SK-N-SH treated with all-trans-retinoic acid at 6 μM for 48 hours (cell line): ENCODE measurements at regions not wholly inside any gene's neighbourhood (a gene's known extent, or its start where the extent isn't known, plus 50 kb on each side); places are given as distances from the start of the nearest gene placed in this dataset.

Experiments
- ATAC-seq: fragments of 200-7000 bp; cut with Tn5 transposase; 3 replicates; pipeline ENCODE4 v1.9.1; 2020; ENCODE audit warnings: mild to moderate bottlenecking, moderate library complexity
- ARNTL ChIP-seq: fragments of 450-650 bp; formaldehyde crosslinking; IDR thresholded peaks from 2 replicates; pipeline ENCODE4 v1.5.0; 2020; ENCODE audit warnings: low read depth, mild to moderate bottlenecking, moderate library complexity, borderline replicate concordance
- BACH2 ChIP-seq: fragments of 250-450 bp; sonication (Bioruptor Pico); IDR thresholded peaks from 2 replicates; pipeline ENCODE4 v1.9.0; 2021; ENCODE audit warnings: mild to moderate bottlenecking, borderline replicate concordance
- CSDC2 ChIP-seq: fragments of 250-450 bp; sonication (Bioruptor Pico); IDR thresholded peaks from 2 replicates; pipeline ENCODE4 v1.5.0; 2020; ENCODE audit warnings: mild to moderate bottlenecking, moderate library complexity
- ESRRG ChIP-seq: fragments of 250-450 bp; sonication (Bioruptor Pico); IDR thresholded peaks from 2 replicates; pipeline ENCODE4 v1.6.1; 2021; ENCODE audit warnings: mild to moderate bottlenecking
- GLIS3 ChIP-seq: fragments of 250-450 bp; sonication (Bioruptor Pico); IDR thresholded peaks from 2 replicates; pipeline ENCODE4 v1.5.0; 2020; ENCODE audit warnings: mild to moderate bottlenecking, moderate library complexity
- OSR1 ChIP-seq: fragments of 250-450 bp; sonication (Bioruptor Pico); IDR thresholded peaks from 2 replicates; pipeline ENCODE4 v1.8.0; 2022; ENCODE audit warnings: moderate library complexity, mild to moderate bottlenecking, inconsistent platforms
- PPARA ChIP-seq: fragments of 250-450 bp; sonication (Bioruptor Pico); IDR thresholded peaks from 2 replicates; pipeline ENCODE4 v1.5.0; 2020; ENCODE audit warnings: mild to moderate bottlenecking, borderline replicate concordance
- RARB ChIP-seq: fragments of 250-450 bp; sonication (Bioruptor Pico); IDR thresholded peaks from 2 replicates; pipeline ENCODE4 v1.8.0; 2021; ENCODE audit warnings: mild to moderate bottlenecking, moderate library complexity
- SNAI2 ChIP-seq: fragments of 250-450 bp; sonication (Bioruptor Pico); IDR thresholded peaks from 2 replicates; pipeline ENCODE4 v1.5.0; 2020; ENCODE audit warnings: mild to moderate bottlenecking, moderate library complexity
- TCF4 ChIP-seq: fragments of 250-450 bp; sonication (Bioruptor Pico); IDR thresholded peaks from 2 replicates; pipeline ENCODE4 v1.8.0; 2021; ENCODE audit warnings: mild to moderate bottlenecking, moderate library complexity, borderline replicate concordance
- TOX ChIP-seq: fragments of 250-450 bp; sonication (Bioruptor Pico); IDR thresholded peaks from 2 replicates; pipeline ENCODE4 v1.8.0; 2021; ENCODE audit warnings: mild to moderate bottlenecking, moderate library complexity, borderline replicate concordance
- ZC3H10 ChIP-seq: fragments of 250-450 bp; sonication (Bioruptor Pico); IDR thresholded peaks from 2 replicates; pipeline ENCODE4 v1.5.1; 2021; ENCODE audit warnings: mild to moderate bottlenecking, moderate library complexity
- ZFP3 ChIP-seq: fragments of 250-450 bp; sonication (Bioruptor Pico); IDR thresholded peaks from 2 replicates; pipeline ENCODE4 v1.5.0; 2020; ENCODE audit warnings: mild to moderate bottlenecking, moderate library complexity
- ZFP30 ChIP-seq: fragments of 450-650 bp; formaldehyde crosslinking; IDR thresholded peaks from 2 replicates; pipeline ENCODE4 v1.5.0; 2022; ENCODE audit warnings: mild to moderate bottlenecking, moderate library complexity
- ZNF565 ChIP-seq: fragments of 450-650 bp; formaldehyde crosslinking; conservative IDR thresholded peaks from 2 replicates; pipeline ENCODE4 v1.5.0; 2020; ENCODE audit warnings: low read depth, mild to moderate bottlenecking, moderate library complexity
- ZNF70 ChIP-seq: fragments of 450-650 bp; formaldehyde crosslinking; IDR thresholded peaks from 2 replicates; pipeline ENCODE4 v1.5.0; 2020; ENCODE audit warnings: mild to moderate bottlenecking, moderate library complexity
- ZNF8 ChIP-seq: fragments of 450-650 bp; formaldehyde crosslinking; IDR thresholded peaks from 2 replicates; pipeline ENCODE4 v1.5.0; 2020; ENCODE audit warnings: mild to moderate bottlenecking, moderate library complexity
- TF ChIP-seq, protein P1 (sequence below): fragments of 250-450 bp; sonication (Bioruptor Pico); IDR thresholded peaks from 2 replicates; pipeline ENCODE4 v1.8.0; 2020; ENCODE audit warnings: mild to moderate bottlenecking, moderate library complexity, borderline replicate concordance
- TF ChIP-seq, protein P2 (sequence below): fragments of 250-450 bp; sonication (Bioruptor Pico); IDR thresholded peaks from 2 replicates; pipeline ENCODE4 v1.8.0; 2021; ENCODE audit warnings: low read depth, mild to moderate bottlenecking, moderate library complexity, borderline replicate concordance
- TF ChIP-seq, protein P3 (sequence below): fragments of 250-450 bp; sonication (Bioruptor Pico); IDR thresholded peaks from 2 replicates; pipeline ENCODE4 v1.5.0; 2020; ENCODE audit warnings: mild to moderate bottlenecking, moderate library complexity
- TF ChIP-seq, protein P4 (sequence below): fragments of 250-450 bp; sonication (Bioruptor Pico); IDR thresholded peaks from 2 replicates; pipeline ENCODE4 v1.5.1; 2020; ENCODE audit warnings: low read depth, mild to moderate bottlenecking, moderate library complexity
- TF ChIP-seq, protein P5 (sequence below): fragments of 250-450 bp; sonication (Bioruptor Pico); IDR thresholded peaks from 2 replicates; pipeline ENCODE4 v1.5.1; 2021; ENCODE audit warnings: mild to moderate bottlenecking, moderate library complexity

DNA sequence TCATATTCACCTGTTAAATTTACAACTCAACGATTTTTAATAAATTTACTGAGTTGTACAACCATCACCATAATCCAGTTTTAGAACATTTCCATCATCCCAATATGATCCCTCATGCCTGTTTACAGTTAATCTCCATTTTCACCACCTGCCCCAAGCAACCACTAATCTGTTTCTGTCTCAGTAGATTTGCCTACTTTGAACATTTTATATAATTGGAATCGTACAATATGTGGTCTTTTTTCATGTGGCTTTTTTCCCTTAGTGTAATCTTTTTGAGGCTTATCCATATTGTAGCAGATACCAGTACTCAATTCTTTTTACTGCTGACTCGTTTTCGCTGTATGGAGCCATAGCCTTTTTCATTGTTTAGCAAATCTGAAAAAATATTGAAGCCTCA, 123.3 kb upstream of the STT3B start:
- ATAC-seq = no peak
- TF ChIP-seq ZNF565 (CRISPR knock-in tag) = no peak

DNA sequence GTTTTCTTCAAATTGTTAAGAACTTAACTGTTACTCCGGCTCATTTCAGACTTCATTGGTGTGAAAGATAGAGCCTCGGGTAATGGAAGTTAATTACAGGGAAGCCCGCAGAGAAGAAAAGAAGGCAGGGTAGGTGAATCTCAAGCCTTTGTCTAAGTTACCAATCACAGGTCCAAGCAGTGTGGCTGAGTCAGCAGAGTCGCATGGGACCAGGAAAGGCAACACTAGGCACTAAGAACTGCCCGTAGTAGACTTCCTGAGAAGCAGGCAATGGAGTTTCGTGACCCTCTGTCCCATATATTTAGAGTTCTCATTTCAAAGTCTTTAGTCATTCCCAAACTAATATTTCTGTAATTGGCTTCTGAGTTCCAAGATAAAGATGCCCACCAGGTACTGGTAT, 122.9 kb upstream of the STT3B start:
- ATAC-seq = no peak
- TF ChIP-seq OSR1 (CRISPR knock-in tag) = no peak
- TF ChIP-seq, all 23 proteins: peak for 0

DNA sequence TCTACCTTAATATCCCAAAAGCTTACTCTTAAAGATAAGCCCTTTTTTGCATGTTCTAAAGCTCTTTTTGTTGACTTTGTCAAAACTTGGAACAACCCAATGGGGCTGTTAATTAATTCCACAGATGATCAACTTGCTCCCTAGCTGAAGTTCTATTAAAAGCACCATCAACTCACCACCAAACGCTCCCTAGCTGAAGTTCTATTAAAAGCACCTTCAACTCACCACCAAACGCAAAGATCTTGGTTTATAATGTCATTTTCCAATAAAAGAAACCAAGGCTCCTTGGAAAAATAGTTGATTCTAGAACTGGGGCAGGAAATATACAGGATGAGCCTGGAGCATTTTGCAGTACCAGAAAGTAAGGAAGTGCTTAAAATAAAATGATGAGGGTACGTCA, 122.3 kb upstream of the STT3B start:
- no peak for ATAC-seq
- no peak for TF ChIP-seq CSDC2 (CRISPR knock-in tag)
- TF ChIP-seq OSR1 (CRISPR knock-in tag) = no peak
- no peak for TF ChIP-seq SNAI2 (CRISPR knock-in tag)
- TF ChIP-seq, protein P1, sequence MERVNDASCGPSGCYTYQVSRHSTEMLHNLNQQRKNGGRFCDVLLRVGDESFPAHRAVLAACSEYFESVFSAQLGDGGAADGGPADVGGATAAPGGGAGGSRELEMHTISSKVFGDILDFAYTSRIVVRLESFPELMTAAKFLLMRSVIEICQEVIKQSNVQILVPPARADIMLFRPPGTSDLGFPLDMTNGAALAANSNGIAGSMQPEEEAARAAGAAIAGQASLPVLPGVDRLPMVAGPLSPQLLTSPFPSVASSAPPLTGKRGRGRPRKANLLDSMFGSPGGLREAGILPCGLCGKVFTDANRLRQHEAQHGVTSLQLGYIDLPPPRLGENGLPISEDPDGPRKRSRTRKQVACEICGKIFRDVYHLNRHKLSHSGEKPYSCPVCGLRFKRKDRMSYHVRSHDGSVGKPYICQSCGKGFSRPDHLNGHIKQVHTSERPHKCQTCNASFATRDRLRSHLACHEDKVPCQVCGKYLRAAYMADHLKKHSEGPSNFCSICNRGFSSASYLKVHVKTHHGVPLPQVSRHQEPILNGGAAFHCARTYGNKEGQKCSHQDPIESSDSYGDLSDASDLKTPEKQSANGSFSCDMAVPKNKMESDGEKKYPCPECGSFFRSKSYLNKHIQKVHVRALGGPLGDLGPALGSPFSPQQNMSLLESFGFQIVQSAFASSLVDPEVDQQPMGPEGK = no peak
- TF ChIP-seq RARB (CRISPR knock-in tag) = no peak
- no peak for TF ChIP-seq TCF4 (CRISPR knock-in tag)
- TF ChIP-seq, protein P2, sequence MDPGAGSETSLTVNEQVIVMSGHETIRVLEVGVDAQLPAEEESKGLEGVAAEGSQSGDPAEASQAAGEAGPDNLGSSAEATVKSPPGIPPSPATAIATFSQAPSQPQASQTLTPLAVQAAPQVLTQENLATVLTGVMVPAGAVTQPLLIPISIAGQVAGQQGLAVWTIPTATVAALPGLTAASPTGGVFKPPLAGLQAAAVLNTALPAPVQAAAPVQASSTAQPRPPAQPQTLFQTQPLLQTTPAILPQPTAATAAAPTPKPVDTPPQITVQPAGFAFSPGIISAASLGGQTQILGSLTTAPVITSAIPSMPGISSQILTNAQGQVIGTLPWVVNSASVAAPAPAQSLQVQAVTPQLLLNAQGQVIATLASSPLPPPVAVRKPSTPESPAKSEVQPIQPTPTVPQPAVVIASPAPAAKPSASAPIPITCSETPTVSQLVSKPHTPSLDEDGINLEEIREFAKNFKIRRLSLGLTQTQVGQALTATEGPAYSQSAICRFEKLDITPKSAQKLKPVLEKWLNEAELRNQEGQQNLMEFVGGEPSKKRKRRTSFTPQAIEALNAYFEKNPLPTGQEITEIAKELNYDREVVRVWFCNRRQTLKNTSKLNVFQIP (CRISPR knock-in tag) = no peak
- TF ChIP-seq ZFP30 = no peak
- no peak for TF ChIP-seq PPARA (CRISPR knock-in tag)
- no peak for TF ChIP-seq ZFP3 (CRISPR knock-in tag)
- TF ChIP-seq, protein P3, sequence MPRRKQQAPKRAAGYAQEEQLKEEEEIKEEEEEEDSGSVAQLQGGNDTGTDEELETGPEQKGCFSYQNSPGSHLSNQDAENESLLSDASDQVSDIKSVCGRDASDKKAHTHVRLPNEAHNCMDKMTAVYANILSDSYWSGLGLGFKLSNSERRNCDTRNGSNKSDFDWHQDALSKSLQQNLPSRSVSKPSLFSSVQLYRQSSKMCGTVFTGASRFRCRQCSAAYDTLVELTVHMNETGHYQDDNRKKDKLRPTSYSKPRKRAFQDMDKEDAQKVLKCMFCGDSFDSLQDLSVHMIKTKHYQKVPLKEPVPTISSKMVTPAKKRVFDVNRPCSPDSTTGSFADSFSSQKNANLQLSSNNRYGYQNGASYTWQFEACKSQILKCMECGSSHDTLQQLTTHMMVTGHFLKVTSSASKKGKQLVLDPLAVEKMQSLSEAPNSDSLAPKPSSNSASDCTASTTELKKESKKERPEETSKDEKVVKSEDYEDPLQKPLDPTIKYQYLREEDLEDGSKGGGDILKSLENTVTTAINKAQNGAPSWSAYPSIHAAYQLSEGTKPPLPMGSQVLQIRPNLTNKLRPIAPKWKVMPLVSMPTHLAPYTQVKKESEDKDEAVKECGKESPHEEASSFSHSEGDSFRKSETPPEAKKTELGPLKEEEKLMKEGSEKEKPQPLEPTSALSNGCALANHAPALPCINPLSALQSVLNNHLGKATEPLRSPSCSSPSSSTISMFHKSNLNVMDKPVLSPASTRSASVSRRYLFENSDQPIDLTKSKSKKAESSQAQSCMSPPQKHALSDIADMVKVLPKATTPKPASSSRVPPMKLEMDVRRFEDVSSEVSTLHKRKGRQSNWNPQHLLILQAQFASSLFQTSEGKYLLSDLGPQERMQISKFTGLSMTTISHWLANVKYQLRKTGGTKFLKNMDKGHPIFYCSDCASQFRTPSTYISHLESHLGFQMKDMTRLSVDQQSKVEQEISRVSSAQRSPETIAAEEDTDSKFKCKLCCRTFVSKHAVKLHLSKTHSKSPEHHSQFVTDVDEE (CRISPR knock-in tag) = no peak
- TF ChIP-seq ZNF565 (CRISPR knock-in tag) = no peak
- TF ChIP-seq, protein P4, sequence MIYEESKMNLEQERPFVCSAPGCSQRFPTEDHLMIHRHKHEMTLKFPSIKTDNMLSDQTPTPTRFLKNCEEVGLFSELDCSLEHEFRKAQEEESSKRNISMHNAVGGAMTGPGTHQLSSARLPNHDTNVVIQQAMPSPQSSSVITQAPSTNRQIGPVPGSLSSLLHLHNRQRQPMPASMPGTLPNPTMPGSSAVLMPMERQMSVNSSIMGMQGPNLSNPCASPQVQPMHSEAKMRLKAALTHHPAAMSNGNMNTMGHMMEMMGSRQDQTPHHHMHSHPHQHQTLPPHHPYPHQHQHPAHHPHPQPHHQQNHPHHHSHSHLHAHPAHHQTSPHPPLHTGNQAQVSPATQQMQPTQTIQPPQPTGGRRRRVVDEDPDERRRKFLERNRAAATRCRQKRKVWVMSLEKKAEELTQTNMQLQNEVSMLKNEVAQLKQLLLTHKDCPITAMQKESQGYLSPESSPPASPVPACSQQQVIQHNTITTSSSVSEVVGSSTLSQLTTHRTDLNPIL (CRISPR knock-in tag) = no peak
- TF ChIP-seq GLIS3 (CRISPR knock-in tag) = no peak
- TF ChIP-seq ESRRG (CRISPR knock-in tag) = no peak
- TF ChIP-seq ZNF70 = no peak
- TF ChIP-seq ARNTL = no peak
- TF ChIP-seq ZC3H10 (CRISPR knock-in tag) = no peak
- TF ChIP-seq TOX (CRISPR knock-in tag) = no peak

DNA sequence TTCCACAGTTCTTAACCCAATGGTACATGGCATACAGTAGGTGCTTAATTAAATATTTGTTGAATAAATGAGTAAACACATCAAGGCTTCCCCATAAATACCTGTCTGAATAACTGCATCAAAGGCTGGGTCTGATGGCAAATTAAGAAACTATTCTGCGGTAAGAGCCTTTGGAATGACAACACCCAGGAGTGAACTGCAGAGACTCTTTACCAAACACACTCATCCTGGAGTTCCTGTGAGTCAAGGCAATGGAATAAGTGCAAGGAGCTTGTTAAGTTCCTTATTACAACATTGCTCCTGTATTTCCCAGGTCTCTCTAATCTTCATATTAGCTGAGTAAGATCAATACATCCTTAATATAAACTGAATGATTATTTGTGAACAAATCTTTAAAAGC, 119.9 kb upstream of the STT3B start:
- no peak for ATAC-seq
- TF ChIP-seq ZNF8 (CRISPR knock-in tag) (no peak), BACH2 (CRISPR knock-in tag) (no peak), CSDC2 (CRISPR knock-in tag) (no peak), TOX (CRISPR knock-in tag) (no peak), ZFP3 (CRISPR knock-in tag) (no peak), ZNF70 (no peak)
- TF ChIP-seq, protein P5, sequence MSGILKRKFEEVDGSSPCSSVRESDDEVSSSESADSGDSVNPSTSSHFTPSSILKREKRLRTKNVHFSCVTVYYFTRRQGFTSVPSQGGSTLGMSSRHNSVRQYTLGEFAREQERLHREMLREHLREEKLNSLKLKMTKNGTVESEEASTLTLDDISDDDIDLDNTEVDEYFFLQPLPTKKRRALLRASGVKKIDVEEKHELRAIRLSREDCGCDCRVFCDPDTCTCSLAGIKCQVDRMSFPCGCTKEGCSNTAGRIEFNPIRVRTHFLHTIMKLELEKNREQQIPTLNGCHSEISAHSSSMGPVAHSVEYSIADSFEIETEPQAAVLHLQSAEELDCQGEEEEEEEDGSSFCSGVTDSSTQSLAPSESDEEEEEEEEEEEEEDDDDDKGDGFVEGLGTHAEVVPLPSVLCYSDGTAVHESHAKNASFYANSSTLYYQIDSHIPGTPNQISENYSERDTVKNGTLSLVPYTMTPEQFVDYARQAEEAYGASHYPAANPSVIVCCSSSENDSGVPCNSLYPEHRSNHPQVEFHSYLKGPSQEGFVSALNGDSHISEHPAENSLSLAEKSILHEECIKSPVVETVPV = no peak
- TF ChIP-seq, protein P1 = no peak
- TF ChIP-seq, protein P4 (CRISPR knock-in tag) = no peak
- TF ChIP-seq, protein P3 (CRISPR knock-in tag) = no peak
